GM19467 (cell line): ENCODE measurements at regions not wholly inside any gene's neighbourhood (a gene's known extent, or its start where the extent isn't known, plus 50 kb on each side); places are given as distances from the start of the nearest gene placed in this dataset.

Experiments used
- ATAC-seq: cut with Tn5 transposase; IDR thresholded peaks from one replicate; pipeline ENCODE4 v1.9.1; 2021; ENCODE audit warnings: mild to moderate bottlenecking, moderate library complexity; ENCODE audit not compliant: unreplicated experiment

DNA sequence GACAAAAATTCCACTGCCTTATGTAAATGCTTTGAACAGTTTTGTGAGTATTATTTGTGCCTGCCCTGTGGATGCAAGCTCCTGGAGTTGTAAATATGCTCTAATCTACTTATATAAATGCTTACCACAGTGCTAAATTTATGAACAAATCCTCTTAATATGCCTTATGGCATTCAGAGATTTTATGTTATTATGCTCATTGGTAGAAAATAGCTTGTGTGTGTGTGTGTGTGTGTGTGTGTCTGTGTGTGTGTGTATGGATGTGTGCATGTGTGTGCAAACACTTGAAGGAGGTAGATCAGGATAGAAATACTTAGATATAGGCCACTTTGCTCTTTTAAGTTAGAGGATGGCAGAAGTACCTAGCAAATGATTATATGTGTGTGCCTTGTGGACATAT, 253.9 kb downstream of the TAF11L14 start:
- no peak for ATAC-seq

DNA sequence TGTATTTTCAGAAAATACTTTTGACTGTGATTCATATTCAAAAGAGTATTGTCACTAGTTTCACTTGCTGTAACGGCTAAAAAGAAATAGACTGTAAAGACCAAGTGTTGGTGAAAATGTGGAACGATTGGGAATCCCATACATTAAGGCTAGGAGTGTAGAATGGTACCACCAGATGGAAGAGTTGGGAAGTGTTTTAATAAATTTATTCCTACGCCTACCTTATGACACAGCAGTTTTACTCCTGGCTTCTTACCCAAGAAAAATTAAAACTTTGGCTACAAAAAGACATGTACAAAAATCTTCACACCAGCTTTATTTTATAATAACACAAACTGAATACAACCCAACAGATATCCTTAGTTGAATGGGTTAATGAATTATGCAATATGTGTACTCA, 256.2 kb downstream of the TAF11L14 start:
- ATAC-seq: no peak

DNA sequence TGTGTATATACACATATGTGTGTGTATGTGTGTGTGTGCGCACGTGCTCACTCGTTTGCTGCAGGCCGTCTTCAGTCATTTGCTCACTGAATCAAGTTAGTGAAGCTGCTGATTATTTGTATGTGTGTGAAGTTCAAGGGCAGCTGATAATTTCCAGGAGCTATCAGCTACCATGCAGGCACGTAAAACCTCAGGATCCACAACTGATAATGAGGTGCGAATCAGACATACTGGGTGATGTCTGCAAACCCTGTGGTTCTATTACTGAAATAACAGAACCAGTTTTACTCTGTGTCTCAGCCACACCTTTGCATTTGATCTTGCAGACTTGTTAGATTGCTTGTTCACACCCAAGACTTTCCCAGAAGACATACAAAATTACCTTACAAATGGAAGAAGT, 257.6 kb downstream of the TAF11L14 start:
- no peak for ATAC-seq

DNA sequence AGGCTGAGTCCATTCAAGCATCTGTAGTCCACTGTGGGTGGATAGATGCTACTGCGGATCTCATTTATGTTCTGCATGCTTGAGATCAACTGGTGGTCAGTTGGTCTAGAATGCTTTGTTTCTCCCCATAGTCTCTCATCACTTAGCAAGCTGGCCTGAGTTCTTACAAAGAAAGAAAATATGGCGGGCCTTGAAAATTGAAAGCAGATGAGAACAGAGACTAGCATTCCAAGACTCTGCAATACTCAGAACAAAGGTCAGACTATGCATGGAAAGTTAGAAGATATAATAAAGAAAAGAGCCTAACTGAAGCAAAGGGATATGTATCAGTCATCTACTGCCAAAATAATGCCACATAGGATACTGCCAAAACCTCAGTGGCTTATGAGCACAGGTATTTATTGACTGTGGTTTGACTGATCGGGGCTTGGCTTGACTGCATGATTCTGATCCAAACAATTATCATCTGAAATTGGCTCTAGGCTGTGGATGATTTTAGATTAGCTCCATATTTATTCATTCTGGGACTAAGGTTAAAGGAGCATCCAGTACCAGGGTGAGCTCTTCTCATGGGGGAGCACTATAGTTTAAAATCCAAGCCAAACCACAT, 258.9 kb downstream of the TAF11L14 start:
- ATAC-seq: no peak

DNA sequence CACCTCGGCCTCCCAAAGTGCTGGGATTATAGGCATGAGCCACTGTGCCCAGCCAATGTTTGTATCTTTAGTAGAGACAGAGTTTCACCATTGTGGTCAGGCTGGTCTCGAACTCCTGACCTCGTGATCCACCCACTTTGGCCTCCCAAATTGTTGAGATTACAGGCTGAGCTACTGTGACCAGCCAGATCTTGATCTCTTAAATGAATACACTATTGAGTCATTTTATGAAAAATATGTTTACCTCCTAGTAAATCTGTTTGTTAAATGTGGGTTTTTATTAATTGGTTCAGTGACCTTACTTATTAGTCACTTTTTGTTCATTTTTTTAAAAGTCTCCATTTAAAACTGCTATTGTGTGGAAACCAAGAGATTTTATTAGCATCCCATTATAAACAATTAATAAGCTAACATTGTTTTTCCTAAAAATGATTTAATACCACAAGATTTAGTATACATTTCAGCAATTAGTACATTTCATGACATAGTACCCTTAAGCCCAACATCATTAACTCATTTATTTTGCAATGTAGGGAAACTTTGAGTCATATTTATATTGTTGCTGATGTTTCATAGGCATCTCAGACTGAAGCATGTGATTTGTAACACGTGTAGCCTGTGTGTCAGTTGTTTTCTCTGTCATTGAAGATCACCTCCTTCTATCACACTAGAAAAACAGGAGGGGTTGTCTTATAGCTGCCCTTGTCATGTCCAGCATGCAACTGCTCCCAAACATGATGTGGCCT, 261.2 kb downstream of the TAF11L14 start:
- ATAC-seq: no peak

DNA sequence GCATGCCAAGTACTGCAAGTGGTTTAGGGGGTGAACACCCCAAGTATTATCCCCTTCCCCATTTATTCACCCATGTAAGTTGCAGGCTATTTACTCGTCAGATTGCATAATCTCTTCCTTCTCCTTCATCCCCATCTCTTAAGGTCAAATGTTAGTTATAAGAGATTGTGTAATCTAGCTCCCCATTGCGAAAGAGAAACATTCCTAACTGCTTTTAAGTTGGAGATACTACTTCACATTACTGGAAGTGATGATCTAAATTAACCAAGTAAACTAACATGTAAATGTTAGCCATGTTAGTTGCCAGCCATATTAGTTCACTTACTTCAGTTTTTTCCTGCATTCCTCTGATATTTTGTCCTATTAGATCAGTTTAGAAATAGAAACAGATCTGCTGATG, 262.3 kb downstream of the TAF11L14 start:
- ATAC-seq: no peak

DNA sequence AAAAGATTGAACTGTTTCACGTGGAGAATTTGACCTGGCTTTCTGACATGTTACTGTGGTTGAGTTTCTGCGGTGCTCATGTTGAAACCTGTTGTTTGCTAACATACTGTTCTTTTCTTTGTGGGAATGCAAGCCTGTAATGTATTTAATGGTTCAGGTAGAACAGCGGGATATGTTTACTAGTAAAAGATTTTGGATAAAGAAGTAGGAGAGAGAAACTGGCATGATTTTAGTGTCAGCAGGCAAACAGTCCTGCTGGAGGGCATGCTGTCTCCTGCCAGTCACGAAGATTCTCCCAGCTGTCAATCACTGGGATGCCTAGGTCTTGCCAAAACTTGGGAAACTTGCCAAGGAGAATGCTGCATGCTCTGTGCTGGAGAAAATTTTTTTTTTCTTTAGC, 263.5 kb downstream of the TAF11L14 start:
- ATAC-seq: no peak

DNA sequence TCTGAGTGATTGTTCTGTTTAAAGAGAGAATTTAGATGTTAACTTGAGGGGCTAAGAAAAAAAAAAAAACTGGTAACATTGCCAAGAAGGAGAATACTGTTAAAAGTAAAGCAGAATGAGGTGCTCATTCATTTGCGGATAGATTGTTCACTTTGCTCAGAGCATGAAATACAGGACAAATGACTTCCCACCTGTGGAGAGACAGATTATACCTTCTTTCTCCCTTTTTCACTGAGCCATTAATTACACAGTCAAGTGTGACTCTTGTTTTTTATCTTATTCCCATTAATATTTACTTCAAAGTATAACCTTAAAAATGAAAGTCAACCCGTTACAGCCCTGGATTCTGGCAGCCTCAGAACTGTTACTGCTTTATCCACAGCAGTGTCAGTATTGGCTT, 264.5 kb downstream of the TAF11L14 start:
- no peak for ATAC-seq

DNA sequence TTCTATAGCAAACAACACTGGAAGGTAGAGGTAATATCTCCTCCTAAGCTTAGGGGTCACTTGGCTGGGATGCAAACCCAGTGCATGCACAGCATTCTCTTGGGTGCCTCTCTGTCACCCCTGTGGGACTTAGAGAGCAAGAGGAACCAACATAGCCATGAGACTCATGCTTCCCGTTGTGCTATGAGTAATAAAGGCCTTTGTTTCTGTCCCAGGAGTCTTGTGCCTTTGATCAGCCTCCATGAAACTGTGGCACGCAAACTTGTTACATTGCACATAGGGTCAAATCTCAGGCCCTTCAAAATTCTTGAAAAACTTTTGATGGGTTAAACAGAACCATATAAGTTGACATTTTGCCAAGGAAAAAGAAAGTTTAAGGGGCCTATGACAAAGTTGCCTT, 272.8 kb downstream of the TAF11L14 start:
- ATAC-seq: no peak

DNA sequence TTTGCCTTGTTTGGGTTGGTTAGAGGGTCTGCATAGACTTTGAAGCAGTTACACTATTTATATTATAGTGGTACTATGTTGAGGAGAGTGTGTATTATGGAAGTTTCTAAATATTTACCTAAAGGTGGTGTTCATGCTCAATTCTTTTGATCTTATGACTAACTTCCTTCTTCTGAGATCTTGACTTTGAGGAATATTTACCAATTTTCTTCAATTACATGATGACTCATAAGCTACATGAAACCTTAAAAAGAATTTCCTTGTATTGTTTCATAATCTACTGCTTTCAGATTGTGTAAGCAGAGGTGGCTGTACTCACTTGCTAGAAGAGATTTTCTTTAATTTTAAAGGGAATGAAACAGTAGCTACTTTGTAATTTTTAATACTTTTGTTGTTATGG, 276.1 kb downstream of the TAF11L14 start:
- no peak for ATAC-seq

DNA sequence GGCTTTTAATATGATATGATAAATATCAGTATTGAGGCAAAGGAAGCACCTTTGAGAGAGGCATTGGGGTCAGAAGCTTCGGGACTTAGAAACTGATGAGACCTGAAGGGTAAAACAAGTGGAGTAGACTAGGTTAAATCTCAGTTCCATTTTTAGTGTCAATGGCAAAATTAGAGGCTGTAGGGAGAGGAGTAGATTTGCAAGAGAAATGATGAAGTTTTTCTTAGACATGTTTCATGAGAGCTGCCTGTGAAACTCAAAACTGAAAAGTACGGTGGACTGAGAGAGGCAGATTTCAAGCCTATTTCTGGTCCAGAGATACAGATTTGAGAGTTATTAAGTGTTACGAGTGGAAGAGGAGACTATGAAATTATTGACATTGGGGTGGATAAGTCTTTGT, 278.5 kb downstream of the TAF11L14 start:
- ATAC-seq: no peak

DNA sequence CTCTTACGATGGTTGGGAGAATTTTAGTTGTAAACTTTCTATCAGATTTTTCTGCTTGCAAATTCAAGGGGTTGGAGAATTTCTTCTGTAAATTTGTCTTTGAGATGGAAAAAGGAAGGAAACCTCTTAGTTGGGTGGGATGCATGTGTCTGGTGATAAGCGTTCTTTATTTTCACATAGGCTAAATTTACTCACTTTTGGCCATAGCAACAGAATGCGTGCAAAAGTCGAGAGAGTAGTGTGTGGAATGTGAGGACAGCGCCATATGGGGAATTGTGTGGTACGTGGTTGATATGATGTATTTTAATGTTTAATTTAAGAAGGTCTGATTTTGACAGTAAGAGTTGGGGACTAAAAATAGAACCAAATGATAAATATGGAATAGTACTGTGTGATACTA, 282.2 kb downstream of the TAF11L14 start:
- no peak for ATAC-seq

DNA sequence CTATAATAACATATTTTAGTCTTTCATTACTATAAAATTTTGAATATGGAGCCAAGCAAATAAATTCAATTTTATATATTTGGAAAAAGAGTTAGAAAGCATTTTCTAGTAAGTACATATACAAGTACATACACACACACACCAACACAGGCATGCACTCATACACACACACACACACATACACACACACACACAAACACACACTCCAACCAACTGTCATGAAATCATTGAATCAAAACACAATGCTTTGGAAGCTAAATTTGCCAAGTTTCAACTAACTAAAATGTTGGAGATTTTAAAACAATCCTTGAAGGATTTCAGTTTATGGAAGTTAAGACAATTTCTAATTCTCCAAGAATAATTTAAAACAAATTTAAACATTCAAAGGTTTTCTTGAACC, 283.2 kb downstream of the TAF11L14 start:
- ATAC-seq: no peak

DNA sequence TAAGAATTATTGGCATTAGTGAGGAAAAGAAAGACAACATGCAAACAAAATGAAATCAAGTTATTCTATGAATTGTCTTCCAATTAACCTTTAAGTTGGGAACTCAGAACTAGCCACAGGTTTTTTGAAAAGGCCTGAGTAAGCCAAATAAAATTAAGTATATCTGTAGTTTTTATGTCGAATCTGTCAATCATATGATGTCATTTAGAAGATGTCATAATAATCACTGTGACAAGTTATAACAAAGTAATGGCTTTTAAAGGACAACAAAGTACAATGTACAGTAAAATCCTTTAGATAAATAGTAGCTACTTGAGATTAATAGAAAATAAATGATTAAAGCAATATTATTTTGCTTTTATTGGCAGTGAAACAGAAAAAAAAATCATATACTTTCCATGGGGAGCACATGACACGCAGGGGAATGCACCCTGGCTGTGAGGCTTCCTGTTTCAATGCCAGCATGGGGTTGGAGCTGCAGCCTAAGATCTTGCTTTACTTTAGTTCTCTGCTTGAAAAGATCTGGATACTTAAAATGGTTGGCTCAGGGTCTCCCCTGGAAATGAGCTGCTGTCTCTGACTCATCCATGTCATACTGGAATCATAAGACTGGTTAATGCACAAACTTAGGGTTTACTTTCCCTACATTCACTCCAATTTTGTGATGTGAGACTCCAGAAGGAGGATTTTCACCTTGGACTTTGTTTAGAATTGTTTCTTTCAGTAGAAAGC, 284.3 kb downstream of the TAF11L14 start:
- no peak for ATAC-seq

DNA sequence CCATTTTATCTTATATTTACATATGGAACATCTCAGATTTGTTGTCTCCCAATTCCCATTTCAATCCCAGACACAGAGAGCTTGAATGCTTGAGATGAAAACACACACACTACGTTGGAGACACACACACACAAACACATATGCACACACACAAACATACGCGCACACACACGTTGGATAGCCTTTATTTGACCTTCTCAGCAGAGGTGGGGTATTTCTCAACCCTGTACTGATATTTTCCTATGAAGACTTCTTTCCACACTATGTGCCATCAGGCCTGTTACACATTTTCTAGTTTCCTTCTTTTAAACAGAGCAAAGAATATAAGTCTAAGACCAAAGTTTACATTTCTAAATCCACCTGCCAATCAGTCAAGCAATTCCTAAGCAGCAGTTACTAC, 291.0 kb downstream of the TAF11L14 start:
- ATAC-seq: no peak

DNA sequence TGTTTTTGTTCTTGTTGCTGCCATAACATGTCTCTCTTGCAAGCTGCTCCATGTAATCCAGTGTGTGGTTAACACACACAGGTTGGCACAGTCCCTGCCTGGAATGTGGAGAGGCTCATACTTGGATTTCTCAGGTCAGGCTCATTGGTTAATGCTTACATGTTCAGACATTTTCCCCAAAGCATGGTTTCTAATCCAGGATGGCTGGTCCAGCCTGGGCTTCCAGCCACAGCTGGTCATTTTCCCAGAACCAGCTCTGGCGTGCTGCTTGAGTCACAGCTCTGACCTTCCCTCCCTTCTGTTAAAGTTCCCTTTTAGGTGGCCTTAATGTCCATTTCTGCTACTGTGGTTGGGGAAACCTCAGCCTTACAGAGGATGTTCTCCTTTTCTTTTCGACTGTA, 294.3 kb downstream of the TAF11L14 start:
- no peak for ATAC-seq

DNA sequence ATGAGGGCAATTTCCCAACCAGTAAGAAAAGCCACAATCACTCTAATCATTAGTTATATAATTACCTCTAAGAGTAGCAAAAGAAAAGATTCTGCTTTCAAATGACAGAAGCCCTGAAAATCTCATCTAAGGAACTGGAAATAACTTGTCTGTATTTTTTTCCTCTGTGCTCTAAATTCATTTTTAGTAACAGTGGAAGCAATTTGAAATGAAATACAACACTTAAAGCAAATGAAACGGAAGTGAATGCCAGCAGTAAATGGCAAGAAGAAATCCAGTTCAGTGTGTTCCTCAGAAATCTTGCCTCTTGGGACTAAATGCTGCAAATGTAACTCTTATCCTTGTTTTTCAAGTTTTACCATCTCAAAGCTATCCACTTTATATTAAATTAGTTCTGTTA, 294.9 kb downstream of the TAF11L14 start:
- no peak for ATAC-seq

DNA sequence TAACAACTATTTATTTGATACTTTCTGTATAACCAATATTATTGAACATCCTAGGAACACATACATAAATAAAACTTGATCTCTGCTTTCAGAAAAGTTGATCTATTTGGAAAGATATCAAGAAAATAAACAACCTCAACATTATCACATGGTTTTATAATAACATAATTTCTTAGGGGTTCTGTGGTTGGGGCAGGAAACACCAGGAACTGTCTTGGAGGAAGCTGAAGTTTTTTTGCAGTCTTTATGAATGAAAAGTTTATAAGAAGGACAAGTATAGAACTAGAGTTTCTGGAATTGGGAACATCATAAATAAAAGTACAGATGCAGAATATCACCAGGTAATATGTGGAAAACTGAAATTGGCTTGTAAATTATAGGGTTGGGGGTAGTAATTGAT, 296.1 kb downstream of the TAF11L14 start:
- no peak for ATAC-seq

DNA sequence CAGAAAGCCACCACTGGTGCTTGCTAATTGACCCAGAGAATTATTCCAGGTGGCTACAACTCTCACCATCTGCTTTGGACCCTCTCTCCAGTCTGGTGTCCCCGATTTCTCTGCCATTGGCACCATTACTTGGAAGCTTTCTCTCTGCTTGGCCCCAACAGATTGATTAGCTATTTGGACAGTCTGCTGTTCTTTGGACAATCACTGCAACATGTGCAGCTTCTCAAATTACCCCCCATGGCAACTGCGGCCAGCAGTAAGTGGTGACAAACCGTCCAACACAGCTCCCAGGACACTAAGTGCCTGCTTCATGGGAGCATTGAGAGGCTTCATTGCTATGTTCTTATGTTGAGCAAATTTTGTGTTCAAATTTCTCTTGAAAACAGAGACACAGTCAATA, 309.8 kb downstream of the TAF11L14 start:
- no peak for ATAC-seq

DNA sequence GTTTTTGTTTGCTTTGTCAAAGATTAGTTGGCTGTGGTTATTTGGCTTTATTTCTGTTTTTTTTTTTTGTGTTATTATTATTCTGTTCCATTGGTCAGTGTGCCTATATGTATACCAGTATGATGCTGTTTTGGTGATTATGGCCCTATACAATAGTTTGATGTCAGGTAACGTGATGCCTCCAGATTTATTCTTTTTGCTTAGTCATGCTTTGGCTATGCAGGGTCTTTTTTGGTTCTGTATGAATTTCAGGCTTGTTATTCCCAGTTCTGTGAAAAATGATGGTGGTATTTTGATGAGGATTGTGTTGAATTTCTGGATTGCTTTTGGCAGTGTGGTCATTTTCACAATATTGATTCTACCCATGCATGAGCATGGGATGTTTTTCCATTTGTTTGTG, 312.8 kb downstream of the TAF11L14 start:
- no peak for ATAC-seq

DNA sequence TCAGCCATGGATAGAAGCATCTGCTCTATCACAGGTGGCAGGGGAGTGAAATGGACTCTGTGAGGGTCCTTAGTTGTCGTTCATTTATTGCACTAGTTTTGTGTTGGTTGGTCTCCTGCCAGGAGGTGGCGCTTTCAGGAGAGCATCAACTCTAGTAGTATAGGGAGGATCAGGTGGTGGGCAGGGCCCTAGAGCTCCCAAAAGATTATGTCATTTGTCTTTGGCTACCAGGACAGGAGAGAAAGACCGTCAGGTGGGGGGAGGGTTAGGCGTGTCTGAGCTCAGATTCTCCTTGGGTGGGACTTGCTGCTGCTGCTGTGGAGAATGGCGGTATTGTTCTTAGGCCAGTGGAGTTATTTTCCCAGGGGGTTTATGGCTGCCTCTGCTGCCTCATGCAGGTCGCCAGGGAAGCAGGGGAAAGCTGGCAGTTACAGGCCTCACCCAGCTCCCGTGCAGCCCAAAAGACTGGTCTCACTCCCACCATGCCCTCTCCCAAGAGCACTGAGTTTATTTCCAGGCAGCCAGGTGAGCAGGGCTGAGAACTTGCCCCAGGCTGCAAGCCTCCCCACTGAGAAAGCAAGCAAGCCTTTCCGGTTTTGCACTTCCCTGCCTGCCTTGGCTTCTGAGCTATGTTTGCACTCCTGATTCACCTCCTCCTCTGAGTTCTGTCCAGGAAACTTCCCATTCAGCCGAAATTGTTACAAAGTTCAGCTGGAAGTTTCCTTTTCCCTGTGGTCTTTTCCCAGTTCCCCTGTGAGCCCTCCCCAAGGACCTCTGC, 317.3 kb downstream of the TAF11L14 start:
- no peak for ATAC-seq

DNA sequence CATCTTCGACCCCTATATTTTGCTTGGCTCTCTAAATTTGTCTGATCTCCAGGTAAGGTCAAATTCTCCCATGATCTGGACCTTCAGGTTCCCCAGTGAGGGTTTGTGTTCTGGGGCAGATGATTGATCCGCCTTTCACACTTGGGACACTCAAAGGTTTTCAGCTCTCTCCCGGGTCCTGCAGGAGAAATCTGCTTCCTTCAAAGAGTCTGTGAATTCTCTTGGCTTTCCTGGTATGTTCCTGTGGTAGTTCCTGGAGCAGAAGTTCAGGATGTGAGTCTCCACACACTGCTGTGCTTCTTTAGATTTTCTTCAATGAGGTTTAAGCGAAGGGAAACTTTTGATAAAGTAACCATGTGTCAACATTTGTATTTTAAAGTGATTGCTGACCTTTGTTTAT, 318.0 kb downstream of the TAF11L14 start:
- ATAC-seq: no peak
